H9 (cell line): ENCODE measurements at regions not wholly inside any gene's neighbourhood (a gene's known extent, or its start where the extent isn't known, plus 50 kb on each side); places are given as distances from the start of the nearest gene placed in this dataset.

Experiments used
- DNase-seq: peaks from one replicate; pipeline ENCODE4 v3.0.0-alpha.2; 2017
- H2AFZ ChIP-seq: one replicate; pipeline ENCODE4 v1.6.1; 2013; ENCODE audit warnings: mild to moderate bottlenecking, low read length, control low read depth, moderate library complexity
- H2AK5ac ChIP-seq: 2 replicates; pipeline ENCODE4 v1.6.1; 2013; ENCODE audit warnings: low read length, control low read depth, mixed read lengths; ENCODE audit not compliant: insufficient read length
- H2BK120ac ChIP-seq: one replicate; pipeline ENCODE4 v1.6.1; 2013; ENCODE audit warnings: low read depth, mild to moderate bottlenecking, low read length, control low read depth, inconsistent platforms; ENCODE audit not compliant: poor library complexity, severe bottlenecking
- H2BK12ac ChIP-seq: 2 replicates; pipeline ENCODE4 v1.6.1; 2013; ENCODE audit warnings: low read length, control low read depth, mixed read lengths, low read depth; ENCODE audit not compliant: insufficient read length
- H2BK15ac ChIP-seq: 2 replicates; pipeline ENCODE4 v1.6.1; 2013; ENCODE audit warnings: low read depth, low read length, control low read depth
- H2BK20ac ChIP-seq: one replicate; pipeline ENCODE4 v1.6.1; 2013; ENCODE audit warnings: low read depth, mild to moderate bottlenecking, low read length, control low read depth, inconsistent platforms; ENCODE audit not compliant: poor library complexity, severe bottlenecking
- H2BK5ac ChIP-seq: 2 replicates; pipeline ENCODE4 v1.6.1; 2013; ENCODE audit warnings: low read length, control low read depth, mixed read lengths; ENCODE audit not compliant: insufficient read length
- H3K14ac ChIP-seq: 2 replicates; pipeline ENCODE4 v1.6.1; 2013; ENCODE audit warnings: low read length, control low read depth; ENCODE audit not compliant: insufficient read depth
- H3K18ac ChIP-seq: 2 replicates; pipeline ENCODE4 v1.6.1; 2013; ENCODE audit warnings: low read depth, mild to moderate bottlenecking, mixed read lengths, low read length, control low read depth; ENCODE audit not compliant: insufficient read length
- H3K23ac ChIP-seq: 2 replicates; pipeline ENCODE4 v1.6.1; 2013; ENCODE audit warnings: low read length, control low read depth, mixed read lengths, low read depth; ENCODE audit not compliant: insufficient read length
- H3K23me2 ChIP-seq: 2 replicates; pipeline ENCODE4 v1.6.1; 2013; ENCODE audit warnings: low read depth, mild to moderate bottlenecking, mixed read lengths, low read length, control low read depth; ENCODE audit not compliant: insufficient read length, poor library complexity, severe bottlenecking
- H3K27ac ChIP-seq: 2 replicates; pipeline ENCODE4 v1.5.1; 2013; ENCODE audit warnings: low read length, control low read depth, mixed read lengths, low read depth; ENCODE audit not compliant: insufficient read length
- H3K27me3 ChIP-seq: 2 replicates; pipeline ENCODE4 v1.6.1; 2013; ENCODE audit warnings: low read length, control low read depth, inconsistent platforms; ENCODE audit not compliant: insufficient read depth
- H3K4ac ChIP-seq: 2 replicates; pipeline ENCODE4 v1.6.1; 2013; ENCODE audit warnings: low read depth, mild to moderate bottlenecking, control low read depth, inconsistent platforms, low read length, moderate library complexity
- H3K4me1 ChIP-seq: 2 replicates; pipeline ENCODE4 v1.6.1; 2013; ENCODE audit warnings: low read length, control low read depth, inconsistent platforms; ENCODE audit not compliant: insufficient read depth
- H3K4me2 ChIP-seq: 2 replicates; pipeline ENCODE4 v1.6.1; 2013; ENCODE audit warnings: low read length, control low read depth, mixed read lengths; ENCODE audit not compliant: insufficient read length, insufficient read depth
- H3K56ac ChIP-seq: 2 replicates; pipeline ENCODE4 v1.6.1; 2013; ENCODE audit warnings: low read depth, mild to moderate bottlenecking, mixed read lengths, low read length, control low read depth; ENCODE audit not compliant: insufficient read length
- H3K79me1 ChIP-seq: 2 replicates; pipeline ENCODE4 v1.6.1; 2013; ENCODE audit warnings: low read depth, mild to moderate bottlenecking, moderate library complexity, low read length, control low read depth, inconsistent platforms; ENCODE audit not compliant: insufficient read depth, poor library complexity, severe bottlenecking
- H3K79me2 ChIP-seq: 2 replicates; pipeline ENCODE4 v1.6.1; 2013; ENCODE audit warnings: low read length, control low read depth, inconsistent platforms; ENCODE audit not compliant: insufficient read depth
- H3K9ac ChIP-seq: 2 replicates; pipeline ENCODE4 v1.6.1; 2013; ENCODE audit warnings: low read length, control low read depth, mixed read lengths; ENCODE audit not compliant: insufficient read length; ENCODE audit errors: extremely low read depth
- H3K9me3 ChIP-seq: one replicate; pipeline ENCODE4 v1.6.1; 2013; ENCODE audit warnings: low read depth, low read length, inconsistent platforms; ENCODE audit not compliant: control insufficient read depth
- H3T11ph ChIP-seq: one replicate; pipeline ENCODE4 v1.6.1; 2013; ENCODE audit warnings: mild to moderate bottlenecking, low read length, control low read depth, inconsistent platforms
- H4K20me1 ChIP-seq: one replicate; pipeline ENCODE4 v1.6.1; 2013; ENCODE audit not compliant: control insufficient read depth, insufficient read length, insufficient read depth
- H4K5ac ChIP-seq: 2 replicates; pipeline ENCODE4 v1.6.1; 2013; ENCODE audit warnings: low read depth, mild to moderate bottlenecking, mixed read lengths, low read length, control low read depth; ENCODE audit not compliant: insufficient read length
- H4K8ac ChIP-seq: replicated peaks from 2 replicates; pipeline ENCODE4 v1.6.1; 2013; ENCODE audit warnings: low read length, control low read depth, mixed read lengths, low read depth; ENCODE audit not compliant: insufficient read length
- H4K91ac ChIP-seq: 2 replicates; pipeline ENCODE4 v1.6.1; 2013; ENCODE audit warnings: low read depth, mild to moderate bottlenecking, moderate library complexity, mixed read lengths, low read length, control low read depth; ENCODE audit not compliant: insufficient read length
- H3K27ac Mint-ChIP-seq, 3 experiments: 2 replicates in 2 of 3; 3 replicates in 1 of 3; pipeline ENCODE4 v1.8.0; 2020 to 2021; ENCODE audit warnings: mixed read lengths in 3 of 3, mild to moderate bottlenecking in 1 of 3, moderate library complexity in 1 of 3
- H3K27me3 Mint-ChIP-seq: 2 replicates; pipeline ENCODE4 v1.8.0; 2021; ENCODE audit warnings: low read depth, mild to moderate bottlenecking, moderate library complexity, mixed read lengths
- H3K36me3 Mint-ChIP-seq, 3 experiments: 2 replicates in 2 of 3; 3 replicates in 1 of 3; pipeline ENCODE4 v1.8.0; 2020 to 2021; ENCODE audit warnings: low read depth in 3 of 3, mixed read lengths in 3 of 3; ENCODE audit not compliant: insufficient read depth in 1 of 3
- H3K4me1 Mint-ChIP-seq, 2 experiments: 2 replicates each; pipeline ENCODE4 v1.8.0; 2020; ENCODE audit warnings: mixed read lengths in 2 of 2
- H3K4me3 Mint-ChIP-seq, 2 experiments: 2 replicates in 1 of 2; 3 replicates in 1 of 2; pipeline ENCODE4 v1.8.0; 2020 to 2021; ENCODE audit warnings: mild to moderate bottlenecking in 2 of 2, mixed read lengths in 2 of 2, moderate library complexity in 1 of 2
- H3K9me3 Mint-ChIP-seq, 2 experiments: 2 replicates in 1 of 2; 3 replicates in 1 of 2; pipeline ENCODE4 v1.8.0; 2020; ENCODE audit warnings: mild to moderate bottlenecking in 2 of 2, mixed read lengths in 2 of 2, moderate library complexity in 1 of 2
- WGBS: extraction: QIAGEN DNeasy Blood & Tissue Kit; methylation state at CpG from one replicate; pipeline ENCODE4 v1.1.7; 2013; ENCODE audit warnings: missing lambda C conversion rate, low lambda C conversion rate, mixed read lengths; ENCODE audit not compliant: insufficient read length; ENCODE audit errors: extremely low coverage; 5-methylcytosine and 5-hydroxymethylcytosine counted together
- TF ChIP-seq, protein P1 (sequence below): fragments of 200-600 bp; sonication (generic); conservative IDR thresholded peaks from 3 replicates; pipeline ENCODE4 v1.8.0; 2021; ENCODE audit warnings: antibody characterized with exemption, mild to moderate bottlenecking

DNA sequence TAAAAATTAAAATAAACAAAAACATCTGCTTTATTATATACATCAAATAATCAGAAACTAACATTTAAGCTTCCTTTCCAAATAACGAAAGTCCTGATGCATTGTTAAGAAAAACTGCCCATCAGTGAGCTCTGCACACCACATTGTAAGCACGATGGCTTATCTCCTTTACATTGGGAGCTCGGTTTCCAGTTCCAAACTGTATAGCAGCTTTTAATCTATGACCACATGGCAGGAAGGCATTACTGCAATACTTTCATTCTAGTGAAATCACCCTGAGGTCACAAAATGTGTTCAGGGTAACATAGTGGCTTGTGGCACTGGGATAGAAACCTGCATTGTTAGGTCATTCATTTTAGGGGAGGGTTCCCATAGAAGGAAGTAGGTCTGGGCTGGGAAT is 146.3 kb downstream of the ZNF22 start:
- H3K27me3 Mint-ChIP-seq, result peaks cover 4% of the 10 kb centered on the region
- Histone ChIP-seq H3K27me3 (no peaks in the 10 kb centered on the region), H3K18ac (no peak overlapping the region), H3K9ac (no peak overlapping the region), H4K8ac (no peak overlapping the region), H3T11ph (no peak overlapping the region), H3K4ac (no peak overlapping the region), H3K23me2 (no peaks in the 10 kb centered on the region), H2BK20ac (no peak overlapping the region), H3K56ac (no peak overlapping the region), H3K79me2 (no peaks in the 10 kb centered on the region), H4K5ac (no peak overlapping the region), H2BK15ac (no peak overlapping the region), H4K20me1 (no peaks in the 10 kb centered on the region), H3K27ac (no peak overlapping the region), H3K4me2 (no peak overlapping the region), H3K23ac (no peak overlapping the region), H3K14ac (no peak overlapping the region), H4K91ac (no peak overlapping the region), H3K9me3 (no peaks in the 10 kb centered on the region), H3K4me1 (no peaks in the 10 kb centered on the region), H2BK120ac (no peak overlapping the region), H2BK5ac (no peak overlapping the region), H2AFZ (no peak overlapping the region), H3K79me1 (no peaks in the 10 kb centered on the region), H2BK12ac (no peak overlapping the region), H2AK5ac (no peak overlapping the region)
- WGBS, result no CpG with 5 or more reads among the region's 3 CpGs
- H3K9me3 Mint-ChIP-seq, result no peaks in the 10 kb centered on the region; a peak in 1 of 5 replicates
- H3K36me3 Mint-ChIP-seq, result no peaks in the 10 kb centered on the region
- H3K4me3 Mint-ChIP-seq, result no peak overlapping the region
- no peaks in the 10 kb centered on the region for H3K4me1 Mint-ChIP-seq
- H3K27ac Mint-ChIP-seq, result no peak overlapping the region
- DNase-seq, result no peak
- TF ChIP-seq, protein P1, sequence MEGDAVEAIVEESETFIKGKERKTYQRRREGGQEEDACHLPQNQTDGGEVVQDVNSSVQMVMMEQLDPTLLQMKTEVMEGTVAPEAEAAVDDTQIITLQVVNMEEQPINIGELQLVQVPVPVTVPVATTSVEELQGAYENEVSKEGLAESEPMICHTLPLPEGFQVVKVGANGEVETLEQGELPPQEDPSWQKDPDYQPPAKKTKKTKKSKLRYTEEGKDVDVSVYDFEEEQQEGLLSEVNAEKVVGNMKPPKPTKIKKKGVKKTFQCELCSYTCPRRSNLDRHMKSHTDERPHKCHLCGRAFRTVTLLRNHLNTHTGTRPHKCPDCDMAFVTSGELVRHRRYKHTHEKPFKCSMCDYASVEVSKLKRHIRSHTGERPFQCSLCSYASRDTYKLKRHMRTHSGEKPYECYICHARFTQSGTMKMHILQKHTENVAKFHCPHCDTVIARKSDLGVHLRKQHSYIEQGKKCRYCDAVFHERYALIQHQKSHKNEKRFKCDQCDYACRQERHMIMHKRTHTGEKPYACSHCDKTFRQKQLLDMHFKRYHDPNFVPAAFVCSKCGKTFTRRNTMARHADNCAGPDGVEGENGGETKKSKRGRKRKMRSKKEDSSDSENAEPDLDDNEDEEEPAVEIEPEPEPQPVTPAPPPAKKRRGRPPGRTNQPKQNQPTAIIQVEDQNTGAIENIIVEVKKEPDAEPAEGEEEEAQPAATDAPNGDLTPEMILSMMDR, result no peak
